HG03280 (cell line): ENCODE measurements at regions not wholly inside any gene's neighbourhood (a gene's known extent, or its start where the extent isn't known, plus 50 kb on each side); places are given as distances from the start of the nearest gene placed in this dataset.

Experiments
- ATAC-seq: cut with Tn5 transposase; IDR thresholded peaks from one replicate; pipeline ENCODE4 v1.9.1; 2021; ENCODE audit warnings: mild to moderate bottlenecking, moderate library complexity; ENCODE audit not compliant: unreplicated experiment

DNA sequence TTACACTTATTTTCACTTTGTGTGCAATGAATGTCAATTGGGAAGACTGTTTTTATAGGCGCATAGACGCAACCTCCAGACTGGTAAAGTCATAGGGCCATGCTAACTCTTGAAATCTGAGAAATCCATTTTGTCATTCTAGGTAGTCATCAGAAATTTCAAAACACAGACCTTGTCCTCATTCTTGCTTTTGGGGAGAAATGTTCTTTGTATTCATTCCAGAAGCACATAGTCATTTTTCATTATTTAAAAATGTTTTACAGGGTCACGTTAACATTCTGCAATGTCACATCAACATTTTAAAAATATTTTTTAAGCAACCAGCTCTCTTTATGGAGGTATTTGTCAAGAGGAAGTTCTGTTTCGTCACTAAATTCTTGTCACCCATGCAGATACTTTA lies 898.4 kb downstream of the PDCD6IP start:
- ATAC-seq, result no peak

- ATAC-seq, result no peak
Observed at GRCh38 chr3:34703053-34703452, 904.6 kb downstream of the PDCD6IP start.

GRCh38 chr3:34724916-34725499 lies 914.3 kb upstream of the ARPP21 start:
- no peak for ATAC-seq

DNA sequence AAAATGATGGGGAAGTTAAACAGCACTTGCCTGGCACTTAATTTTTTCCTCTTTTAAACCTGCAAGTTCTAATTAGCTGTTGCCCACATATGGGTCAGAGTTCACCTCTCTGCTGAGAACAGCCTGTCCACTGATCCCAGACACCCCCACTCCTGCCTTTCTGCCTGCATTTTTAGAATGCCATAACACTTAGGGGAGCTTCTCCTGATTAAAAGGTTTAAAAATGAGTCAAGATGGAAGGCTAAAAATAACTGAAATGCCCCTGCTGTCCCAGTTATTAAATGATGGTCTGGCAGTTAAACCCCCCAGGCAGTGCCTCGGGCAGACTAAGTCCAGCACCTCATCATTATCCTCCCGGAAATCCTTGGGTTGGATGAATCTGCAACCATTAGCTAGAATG lies 913.6 kb upstream of the ARPP21 start:
- no peak for ATAC-seq

DNA sequence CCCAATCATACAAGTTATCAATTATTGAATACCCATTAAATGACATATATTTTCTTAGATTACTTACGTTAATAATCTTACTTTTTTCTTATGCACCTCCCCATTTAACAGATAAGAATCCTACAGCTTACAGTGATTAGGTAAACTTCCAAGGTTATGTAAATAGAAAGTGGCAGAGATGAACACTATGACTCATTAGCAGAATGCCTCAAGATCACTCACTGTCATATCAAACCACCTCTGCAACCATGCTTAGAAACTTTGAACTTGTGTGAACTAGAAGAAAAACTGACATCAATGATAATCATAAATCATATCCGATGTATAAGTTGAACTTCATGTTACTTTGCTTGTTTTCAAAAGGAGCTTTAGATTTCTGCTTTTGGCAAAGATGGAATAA lies 911.6 kb upstream of the ARPP21 start:
- no peak for ATAC-seq

GRCh38 chr3:34742151-34742550 lies 897.2 kb upstream of the ARPP21 start:
- ATAC-seq, result no peak

DNA sequence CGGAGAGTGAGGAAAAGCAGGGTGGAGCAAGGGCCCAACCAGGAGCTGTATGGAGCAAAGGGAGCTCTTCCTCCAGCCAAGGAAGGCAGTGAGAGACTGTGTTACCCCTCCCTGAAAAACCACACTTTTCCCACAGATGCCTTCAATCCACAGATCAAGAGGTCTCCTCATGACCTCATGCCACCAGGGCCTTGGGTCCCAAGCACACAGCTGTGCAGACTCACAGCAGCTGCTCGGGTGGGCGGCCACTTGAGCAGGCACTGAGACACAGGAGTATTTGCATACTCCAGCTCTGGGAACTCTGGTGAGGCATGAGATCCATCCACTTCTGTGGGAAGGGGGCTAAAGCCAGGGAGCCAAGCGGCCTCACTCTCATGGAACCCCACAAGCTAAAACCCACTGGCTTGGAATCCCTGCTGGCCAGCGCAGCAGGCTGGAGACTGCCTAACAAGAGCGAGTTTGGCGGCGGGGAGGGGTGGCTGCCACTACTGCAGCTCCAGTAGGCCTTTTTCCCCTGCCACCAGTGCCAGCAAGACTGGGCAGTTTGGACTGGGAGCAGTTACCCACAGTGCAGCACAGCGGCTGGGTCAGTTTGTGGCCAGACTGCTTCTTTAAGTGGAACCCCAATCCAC lies 880.6 kb upstream of the ARPP21 start:
- ATAC-seq, result no peak

DNA sequence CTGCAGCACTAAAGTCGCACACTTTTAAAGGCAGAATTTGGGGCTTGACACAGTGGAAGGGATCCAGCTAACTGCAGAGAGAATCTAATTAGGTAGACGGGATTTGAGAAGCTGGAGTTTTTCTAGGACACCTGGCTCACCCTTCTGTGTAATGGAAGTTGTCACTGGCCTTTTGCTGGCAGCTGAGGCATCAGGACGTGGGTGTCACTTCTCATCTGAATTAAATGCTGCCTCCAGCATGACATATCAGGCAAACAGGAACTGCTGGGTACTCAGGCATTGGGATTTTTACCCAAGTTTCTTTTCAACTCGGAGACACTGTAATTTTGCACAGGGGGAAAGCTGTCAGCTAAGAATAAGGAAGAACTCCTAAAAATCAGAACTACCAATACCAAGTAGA lies 861.9 kb upstream of the ARPP21 start:
- ATAC-seq, result no peak

- no peak for ATAC-seq
Observed at GRCh38 chr3:34779092-34779491, 860.2 kb upstream of the ARPP21 start.

GRCh38 chr3:34780294-34780693 lies 859.0 kb upstream of the ARPP21 start:
- ATAC-seq, result no peak

GRCh38 chr3:34780973-34781372 lies 858.4 kb upstream of the ARPP21 start:
- ATAC-seq, result no peak

DNA sequence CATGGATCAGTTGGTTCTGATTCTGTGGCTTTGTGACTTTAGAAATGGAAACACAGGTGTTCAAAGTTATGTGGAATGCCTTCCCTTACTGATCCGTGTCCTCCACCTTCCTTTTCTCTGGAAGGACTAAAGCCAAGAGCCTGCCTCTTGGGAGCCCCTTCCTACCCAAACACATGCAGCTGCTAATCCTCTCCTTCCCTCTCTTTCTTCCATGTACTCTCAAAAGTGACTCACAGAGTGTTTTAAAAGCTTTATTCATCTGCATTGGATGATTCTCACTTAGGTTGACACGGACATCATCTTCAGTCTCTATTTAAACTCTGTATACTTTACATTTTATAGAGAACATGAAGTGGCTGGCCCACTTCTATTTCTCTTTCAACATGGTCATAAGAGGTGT lies 856.5 kb upstream of the ARPP21 start:
- ATAC-seq, result no peak

DNA sequence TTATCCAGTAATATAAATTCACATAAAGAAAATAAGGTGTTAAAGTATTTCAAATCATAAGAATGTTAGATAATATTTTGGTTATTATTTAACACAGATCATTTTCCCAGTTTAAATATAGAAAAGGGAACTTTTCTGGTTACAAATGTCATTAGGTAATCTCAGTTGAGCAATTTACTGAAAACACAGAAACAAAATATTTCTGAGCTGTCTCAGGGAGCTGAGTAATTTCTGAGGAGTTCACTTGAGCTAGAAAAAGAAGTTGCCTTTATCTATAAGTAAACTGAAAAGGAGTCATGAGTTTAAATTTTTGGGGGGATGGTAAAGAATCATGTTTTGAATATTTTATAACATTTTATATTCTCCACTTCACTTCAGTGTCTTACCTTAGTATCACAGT lies 855.4 kb upstream of the ARPP21 start:
- ATAC-seq, result no peak

- no peak for ATAC-seq
Observed at GRCh38 chr3:34793057-34793456, 846.3 kb upstream of the ARPP21 start.

DNA sequence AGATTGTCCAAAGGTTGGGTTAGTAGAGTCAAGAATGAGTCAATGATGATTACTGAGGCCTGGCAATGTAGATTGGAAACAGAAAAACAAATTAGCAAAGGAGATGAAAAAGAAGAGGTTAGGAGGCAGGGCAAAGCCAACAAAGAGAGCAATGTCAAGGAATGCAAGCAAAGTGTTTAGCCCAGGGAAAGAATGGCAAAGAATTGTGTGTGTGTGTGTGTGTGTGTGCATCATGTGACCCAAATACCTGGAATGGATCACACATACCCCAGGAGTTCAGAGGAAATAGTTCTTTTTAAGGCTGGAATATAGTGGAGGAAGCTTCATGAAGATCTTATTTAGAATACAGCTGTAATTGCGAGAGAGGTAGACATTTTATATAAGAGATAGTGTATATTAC lies 831.7 kb upstream of the ARPP21 start:
- ATAC-seq, result no peak

DNA sequence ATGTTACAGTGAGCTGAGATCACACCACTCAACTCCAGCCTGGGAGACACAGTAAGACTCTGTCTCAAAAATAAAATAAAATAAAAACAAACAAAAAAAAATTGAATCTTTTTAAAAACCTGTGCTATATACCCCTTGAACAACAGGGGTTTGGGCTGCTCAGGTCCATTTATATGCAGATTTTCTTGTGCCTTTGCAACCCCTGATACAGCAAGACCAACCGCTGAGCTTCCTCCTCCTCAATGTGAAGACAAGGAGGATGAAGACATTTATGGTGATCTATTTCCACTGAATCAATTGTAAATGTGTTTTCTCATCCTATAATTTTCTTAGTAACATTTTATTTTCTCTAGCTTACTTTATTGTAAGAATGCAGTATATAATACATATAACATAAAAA lies 831.0 kb upstream of the ARPP21 start:
- ATAC-seq, result no peak

- ATAC-seq, result no peak
Observed at GRCh38 chr3:34828847-34829246, 810.5 kb upstream of the ARPP21 start.

- ATAC-seq, result no peak
Observed at GRCh38 chr3:34832865-34833508, 806.3 kb upstream of the ARPP21 start.

DNA sequence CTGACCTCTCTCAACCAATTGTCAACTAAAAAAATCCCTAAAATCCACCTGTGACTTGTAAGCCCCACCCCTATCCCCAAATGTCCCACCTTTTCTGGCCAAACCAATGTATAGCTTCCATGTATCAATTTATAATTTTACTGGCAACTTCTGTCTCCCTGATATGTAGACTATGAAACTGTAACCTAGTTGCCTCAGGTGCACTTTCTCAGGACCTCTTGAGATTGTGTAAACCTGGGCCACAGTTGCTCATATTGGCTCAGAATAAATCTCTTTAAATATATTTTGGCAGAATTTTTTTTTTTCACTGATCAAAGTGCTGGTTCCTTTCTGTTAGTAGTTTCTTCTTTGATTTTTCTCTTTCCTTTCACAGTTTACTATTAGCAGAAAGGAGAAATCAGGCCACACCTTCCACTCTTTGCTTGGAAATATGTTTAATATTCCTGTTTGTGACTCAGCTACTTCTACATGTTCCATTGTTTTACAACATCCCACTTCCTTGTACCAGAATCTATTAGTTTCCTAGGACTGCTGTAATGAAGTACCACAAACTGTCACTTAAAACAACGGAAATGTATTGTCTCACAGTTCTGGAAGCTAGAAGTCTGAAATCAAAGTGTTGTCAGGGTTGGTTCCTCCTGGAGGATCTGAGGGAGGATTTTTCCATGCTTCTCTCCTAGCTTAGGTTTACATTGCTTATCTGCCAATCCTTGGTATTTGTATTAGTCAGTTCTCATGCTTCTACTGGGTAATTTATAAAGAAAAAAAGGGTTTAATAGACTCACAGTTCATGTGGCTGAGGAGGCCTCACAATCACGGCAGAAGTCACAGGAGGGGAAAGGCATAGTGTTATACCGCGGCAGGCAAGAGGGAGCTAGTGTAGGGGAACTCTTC lies 801.2 kb upstream of the ARPP21 start:
- no peak for ATAC-seq

- no peak for ATAC-seq
Observed at GRCh38 chr3:34842706-34843480, 796.4 kb upstream of the ARPP21 start.

DNA sequence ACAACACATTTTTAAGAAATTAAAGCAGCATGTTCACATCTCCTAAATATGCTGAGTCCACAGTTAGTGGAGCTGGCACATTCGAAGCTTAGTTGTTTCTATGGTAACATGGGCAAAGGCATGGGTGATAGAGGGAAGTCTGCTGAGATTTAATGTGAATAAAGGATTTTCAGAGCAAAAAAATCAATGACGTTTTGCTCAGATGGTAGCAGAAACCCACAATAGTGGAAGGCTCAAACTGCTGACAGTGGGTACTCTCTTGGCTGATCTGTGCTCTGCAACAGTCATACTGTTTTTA lies 795.1 kb upstream of the ARPP21 start:
- no peak for ATAC-seq
